Left cardiac atrium (tissue), 4 donors: ENCODE measurements at regions not wholly inside any gene's neighbourhood (a gene's known extent, or its start where the extent isn't known, plus 50 kb on each side); places are given as distances from the start of the nearest gene placed in this dataset.
"Not testable (repeated sequence)": the region's sequence is repeated elsewhere in the genome, so short reads cannot be mapped to it uniquely, and the experiment has no call there.

Experiments
- ATAC-seq, 2 donors: fragments of 200-7000 bp; cut with Tn5 transposase; one replicate each; pipeline ENCODE4 v1.9.1; 2020; ENCODE audit warnings: mild to moderate bottlenecking in 2 of 2, moderate library complexity in 2 of 2
- DNase-seq: peaks from one replicate; pipeline ENCODE4 v3.0.0-alpha.2; 2020
- intact Hi-C, 2 donors: fragments of 100-400 bp; cut with DNase I; formaldehyde crosslinking; loops; one replicate each; pipeline versions ENCODE4 v1.14.1 to v1.15.1; 2022 to 2023
- donor health status: DM: no; HTN: yes; CAD: no.
- donor health status: DM: no; HTN: yes; CAD: no; lungs with severe emphysema.
- donor health status: DM: yes; HTN: yes; CAD: no.
- donor health status: Dilated cardiomyopathy.

GRCh38 chrX:25156323-25156722, 140.6 kb upstream of the ARX start:
- ATAC-seq = no peak
- DNase-seq = no peak

GRCh38 chrX:25154168-25154567, 138.4 kb upstream of the ARX start:
- DNase-seq (no peak), ATAC-seq (no peak)
- intact Hi-C loops = no loop called here

More at GRCh38 chrX:25156323-25156722, 140.6 kb upstream of the ARX start:
- intact Hi-C loops = no loop called here

- intact Hi-C loops = no loop called here
- ATAC-seq = no peak
- DNase-seq = no peak
Measured at GRCh38 chrX:25151749-25152148, 136.0 kb upstream of the ARX start.

- peak; percentile 23 to 44 for ATAC-seq
- intact Hi-C loops = loop anchor here (2.0 to 5.0 kb wide), 3 partner anchors 305 to 392 kb away; no protein-coding TSS in a partner anchor
- peak; percentile 54 for DNase-seq
Measured at GRCh38 chrX:25144043-25144940, 128.5 kb upstream of the ARX start.

- ATAC-seq = no peak
- DNase-seq = no peak
- intact Hi-C loops = loop anchor here (5.0 kb wide), 2 partner anchors 306 to 391 kb away; no protein-coding TSS in a partner anchor
Measured at GRCh38 chrX:25143596-25143995, 127.8 kb upstream of the ARX start.

- intact Hi-C loops = loop anchor here (5.0 kb wide), 2 partner anchors 304 to 389 kb away; no protein-coding TSS in a partner anchor
- no peak for ATAC-seq
- DNase-seq = no peak
Measured at GRCh38 chrX:25141684-25142083, 125.9 kb upstream of the ARX start.

- DNase-seq = no peak
- intact Hi-C loops = no loop called here
- no peak for ATAC-seq
Measured at GRCh38 chrX:25131055-25131454, 115.3 kb upstream of the ARX start.

- DNase-seq (no peak), ATAC-seq (no peak)
- intact Hi-C loops = no loop called here
Measured at GRCh38 chrX:25130619-25131018, 114.9 kb upstream of the ARX start.

GRCh38 chrX:25125483-25125882, 109.7 kb upstream of the ARX start:
- ATAC-seq = no peak
- no peak for DNase-seq
- intact Hi-C loops = no loop called here

- no peak for DNase-seq
- intact Hi-C loops = no loop called here
Measured at GRCh38 chrX:25124391-25124790, 108.6 kb upstream of the ARX start.

GRCh38 chrX:25112156-25112555, 96.4 kb upstream of the ARX start:
- no peak for ATAC-seq
- intact Hi-C loops = no loop called here

More at GRCh38 chrX:25124391-25124790, 108.6 kb upstream of the ARX start:
- ATAC-seq = no peak

GRCh38 chrX:25108481-25108880, 92.7 kb upstream of the ARX start:
- ATAC-seq = no peak
- intact Hi-C loops = no loop called here
- DNase-seq = no peak

More at GRCh38 chrX:25112156-25112555, 96.4 kb upstream of the ARX start:
- DNase-seq = no peak

- no peak for DNase-seq
- intact Hi-C loops = no loop called here
- ATAC-seq = no peak
Measured at GRCh38 chrX:25105221-25105620, 89.5 kb upstream of the ARX start.

GRCh38 chrX:25096522-25097045, 80.8 kb upstream of the ARX start:
- intact Hi-C loops = no loop called here
- no peak for DNase-seq
- no peak for ATAC-seq

GRCh38 chrX:25091152-25091551, 75.4 kb upstream of the ARX start:
- ATAC-seq, intact Hi-C loops: not testable (repeated sequence)

GRCh38 chrX:25084446-25084845, 68.7 kb upstream of the ARX start:
- ATAC-seq = no peak
- intact Hi-C loops = no loop called here

More at GRCh38 chrX:25091152-25091551, 75.4 kb upstream of the ARX start:
- not testable (repeated sequence) for DNase-seq

GRCh38 chrX:25083661-25084060, 67.9 kb upstream of the ARX start:
- intact Hi-C loops = no loop called here

More at GRCh38 chrX:25084446-25084845, 68.7 kb upstream of the ARX start:
- DNase-seq = no peak

GRCh38 chrX:25079020-25079419, 63.3 kb upstream of the ARX start:
- DNase-seq = no peak
- no peak for ATAC-seq
- intact Hi-C loops = no loop called here

More at GRCh38 chrX:25083661-25084060, 67.9 kb upstream of the ARX start:
- DNase-seq = no peak
- ATAC-seq = no peak

GRCh38 chrX:25076941-25077500, 61.3 kb upstream of the ARX start:
- intact Hi-C loops = no loop called here
- DNase-seq (no peak), ATAC-seq (no peak)

GRCh38 chrX:25072247-25072646, 56.5 kb upstream of the ARX start:
- intact Hi-C loops = no loop called here
- ATAC-seq = no peak
- DNase-seq = no peak
